ENCODE measurements at regions not wholly inside any gene's neighbourhood (a gene's known extent, or its start where the extent isn't known, plus 50 kb on each side); places are given as distances from the start of the nearest gene placed in this dataset.
A peak's percentile ranks its signal among the peaks of the same experiment; 100 is the strongest.

- DNase-seq, result no peak
Observed at GRCh38 chr12:78407722-78408121, 456.9 kb upstream of the SYT1 start.

- no peak for DNase-seq
Observed at GRCh38 chr12:78414071-78414470, 450.5 kb upstream of the SYT1 start.

- peak; percentile 16 for DNase-seq
Observed at GRCh38 chr12:78418919-78419318, 445.7 kb upstream of the SYT1 start.

DNA sequence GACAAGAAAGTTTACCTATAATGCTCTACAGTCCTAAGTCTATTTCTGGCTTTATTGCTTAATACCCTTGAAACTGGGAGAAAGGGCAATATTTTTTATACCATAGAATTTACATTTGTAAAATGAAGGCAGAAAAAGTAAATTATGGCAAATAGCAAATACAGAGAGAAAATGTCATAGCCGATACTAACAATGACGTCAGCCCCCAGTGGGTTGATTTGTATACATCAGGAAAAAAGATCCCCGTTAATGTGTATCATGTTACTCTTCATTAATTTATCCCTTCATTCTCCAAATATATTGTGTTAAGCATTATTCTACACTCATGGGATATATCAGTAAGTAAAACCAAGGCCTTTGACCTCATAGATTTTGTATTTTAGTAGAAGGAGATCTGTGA is 445.1 kb upstream of the SYT1 start:
- DNase-seq, result no peak

- DNase-seq, result no peak
Observed at GRCh38 chr12:78420991-78421390, 443.6 kb upstream of the SYT1 start.

- no peak for DNase-seq
Observed at GRCh38 chr12:78430551-78430950, 434.0 kb upstream of the SYT1 start.

GRCh38 chr12:78431931-78432330 is 432.6 kb upstream of the SYT1 start:
- DNase-seq, result no peak

- no peak for DNase-seq
Observed at GRCh38 chr12:78439666-78440065, 424.9 kb upstream of the SYT1 start.

DNA sequence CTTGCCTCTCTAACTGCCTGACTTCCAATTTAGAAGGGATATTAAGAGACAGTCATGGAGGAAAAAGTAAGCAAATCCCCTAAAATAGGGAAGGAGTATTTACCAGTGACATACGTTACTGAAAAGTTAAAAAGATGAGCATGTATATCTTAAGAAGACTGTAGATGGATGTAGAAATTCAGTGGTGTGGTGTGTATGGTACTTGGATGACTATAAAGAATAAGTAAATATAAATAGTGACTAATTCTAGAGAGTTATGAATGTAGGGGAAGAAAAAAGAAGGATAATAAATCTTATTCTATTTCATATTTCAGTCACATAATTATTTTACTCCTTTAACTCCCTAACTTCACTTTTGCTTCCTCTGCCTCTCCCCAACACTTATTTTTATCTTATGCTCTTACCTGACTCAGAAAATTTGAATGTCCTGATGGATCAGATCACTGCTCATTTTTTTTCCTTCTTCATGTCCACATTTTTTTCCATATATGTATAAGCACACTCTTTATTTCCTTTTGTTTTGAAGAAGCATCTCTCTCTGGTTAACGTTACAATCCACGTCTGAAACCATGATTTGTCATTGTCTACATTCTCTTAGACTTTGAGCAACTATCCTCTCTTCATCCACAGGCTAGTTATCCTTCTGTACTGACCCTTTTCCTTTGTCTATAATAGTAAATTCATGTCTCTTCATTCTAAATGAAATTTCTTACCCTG is 422.7 kb upstream of the SYT1 start:
- no peak for DNase-seq

GRCh38 chr12:78442454-78442801 is 422.1 kb upstream of the SYT1 start:
- DNase-seq, result no peak

DNA sequence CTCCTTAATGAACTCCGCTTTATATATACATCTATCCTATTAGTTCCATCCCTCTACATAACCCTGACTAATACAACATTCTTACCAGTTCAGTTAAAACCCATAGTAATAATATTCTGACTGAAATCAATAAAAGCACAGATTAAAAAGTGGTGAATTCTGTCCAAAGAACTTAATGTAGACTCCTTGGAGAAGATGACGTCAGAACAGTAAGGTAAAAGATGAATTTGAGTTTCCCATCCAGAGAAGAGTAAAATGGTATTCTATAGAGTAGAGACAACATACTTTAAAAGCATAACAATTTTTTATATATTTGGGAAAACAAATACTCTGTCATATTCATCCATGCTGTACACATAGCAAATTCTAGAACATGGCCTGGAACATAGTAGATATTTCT is 418.0 kb upstream of the SYT1 start:
- DNase-seq, result no peak

GRCh38 chr12:78447373-78447772 is 417.2 kb upstream of the SYT1 start:
- no peak for DNase-seq

GRCh38 chr12:78448692-78449091 is 415.9 kb upstream of the SYT1 start:
- DNase-seq, result no peak

GRCh38 chr12:78455991-78456390 is 408.6 kb upstream of the SYT1 start:
- no peak for DNase-seq

DNA sequence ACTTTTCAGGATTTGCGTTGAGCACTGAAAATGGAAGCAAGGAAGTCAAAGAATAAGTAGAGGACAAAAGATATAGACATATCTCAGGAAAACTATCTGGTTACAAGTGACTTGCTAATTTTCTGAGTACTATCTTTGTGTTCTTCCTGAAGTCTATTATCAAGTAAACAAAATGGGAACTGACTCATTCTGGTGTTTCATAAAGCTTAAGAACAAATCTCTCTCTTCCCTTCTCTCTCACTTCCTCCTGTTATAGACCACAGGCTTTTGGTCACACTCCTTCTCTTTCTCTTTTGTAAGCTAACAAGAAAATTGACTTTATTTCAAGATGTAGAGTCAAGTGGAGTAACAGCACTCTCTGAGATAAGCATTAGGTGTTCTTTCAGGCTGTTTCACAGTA is 406.6 kb upstream of the SYT1 start:
- DNase-seq, result no peak

GRCh38 chr12:78470354-78471195 is 394.0 kb upstream of the SYT1 start:
- peak; percentile 12 for DNase-seq

DNA sequence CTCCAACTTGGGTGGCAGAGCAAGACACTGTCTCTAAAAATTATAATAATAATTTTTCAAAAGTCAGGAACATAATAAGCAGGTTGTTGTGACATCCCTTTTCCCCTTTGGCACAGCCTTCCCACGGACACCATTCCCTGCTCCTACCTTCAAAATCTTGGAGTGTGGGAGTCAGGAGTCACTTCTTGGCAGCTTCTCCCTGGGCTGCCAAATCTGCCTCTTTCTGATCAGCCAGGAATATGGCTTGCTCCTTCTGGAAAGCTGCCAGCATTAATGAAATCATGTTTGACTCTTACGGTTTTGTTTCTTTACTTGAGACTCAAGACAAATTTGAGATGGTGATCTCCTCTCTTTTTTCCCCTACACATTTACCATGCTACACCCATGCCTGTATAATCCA is 391.4 kb upstream of the SYT1 start:
- no peak for DNase-seq

GRCh38 chr12:78473561-78473960 is 391.0 kb upstream of the SYT1 start:
- no peak for DNase-seq

DNA sequence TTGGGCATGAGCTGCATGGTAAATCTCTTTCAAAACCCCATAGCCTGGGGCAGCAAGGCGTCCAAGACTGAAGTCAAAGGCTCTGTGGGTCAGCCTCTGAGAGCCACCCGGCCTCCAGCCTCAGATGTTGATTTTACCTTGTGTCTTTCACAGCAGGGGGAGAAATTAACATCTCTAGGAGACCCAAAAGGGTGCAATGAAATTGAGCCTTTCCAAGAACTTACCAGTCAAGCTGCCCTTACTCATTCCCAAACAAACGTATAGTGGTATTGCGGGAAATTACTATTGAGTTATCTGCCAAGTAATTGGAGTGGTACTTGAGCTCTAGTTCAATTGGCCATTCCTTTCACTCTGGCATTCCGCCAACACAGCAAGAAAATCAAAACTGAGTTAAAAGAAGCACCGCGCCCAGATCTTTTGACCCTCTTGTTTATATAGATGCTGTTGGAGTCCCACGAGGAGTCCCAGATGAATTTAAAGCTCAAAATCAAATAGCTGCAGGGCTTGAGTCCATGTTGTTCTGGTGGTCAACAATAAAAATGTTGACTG is 380.7 kb upstream of the SYT1 start:
- no peak for DNase-seq

- DNase-seq, result no peak
Observed at GRCh38 chr12:78489990-78490389, 374.6 kb upstream of the SYT1 start.

- no peak for DNase-seq
Observed at GRCh38 chr12:78490861-78491260, 373.7 kb upstream of the SYT1 start.

- DNase-seq, result no peak
Observed at GRCh38 chr12:78494911-78495310, 369.7 kb upstream of the SYT1 start.

GRCh38 chr12:78501825-78502224 is 362.7 kb upstream of the SYT1 start:
- no peak for DNase-seq

DNA sequence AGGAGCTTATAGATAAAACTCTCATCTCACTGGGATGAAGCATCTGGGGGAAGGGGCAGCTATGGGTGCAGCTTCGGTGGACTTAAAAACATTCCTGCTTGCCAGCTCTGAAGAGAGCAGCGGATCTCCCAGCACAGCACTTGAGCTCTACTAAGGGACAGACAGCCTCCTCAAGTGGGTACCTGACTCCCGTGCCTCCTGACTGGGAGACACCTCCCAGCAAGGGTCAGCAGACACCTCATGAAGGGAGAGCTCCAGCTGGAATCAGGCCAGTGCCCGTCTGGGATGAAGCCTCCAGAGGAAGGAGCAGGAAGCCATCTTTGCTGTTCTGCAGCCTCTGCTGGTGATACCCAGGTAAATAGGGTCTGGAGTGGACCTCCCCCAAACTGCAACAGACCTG is 345.2 kb upstream of the SYT1 start:
- DNase-seq, result no peak

Data from RPMI8226 (cell line).